Keratinocyte (primary cell): ENCODE measurements at regions not wholly inside any gene's neighbourhood (a gene's known extent, or its start where the extent isn't known, plus 50 kb on each side); places are given as distances from the start of the nearest gene placed in this dataset.
"Not testable (repeated sequence)": the region's sequence is repeated elsewhere in the genome, so short reads cannot be mapped to it uniquely, and the experiment has no call there.

Experiments used
- DNase-seq: peaks from one replicate; pipeline ENCODE4 v3.0.0-alpha.2; 2011; ENCODE audit warnings: low read depth, missing footprints, low spot score
- FAIRE-seq: peaks from 2 replicates; lab custom pipeline; 2011; peaks lifted over from hg19 to GRCh38; lab: Jason Lieb, UNC
- H2AFZ ChIP-seq: 2 replicates; pipeline ENCODE4 v1.6.0; 2012; ENCODE audit warnings: low read length, control low read depth, inconsistent platforms; ENCODE audit not compliant: control insufficient read depth
- H3K27ac ChIP-seq: 2 replicates; pipeline ENCODE4 v1.5.1; 2011; ENCODE audit warnings: low read length; ENCODE audit not compliant: control insufficient read depth, insufficient read depth
- H3K27me3 ChIP-seq: 3 replicates; pipeline ENCODE4 v1.6.0; 2011; ENCODE audit warnings: low read length; ENCODE audit not compliant: control insufficient read depth, insufficient read depth; ENCODE audit errors: extremely low read depth
- H3K36me3 ChIP-seq, 2 experiments: 2 replicates in 1 of 2; 3 replicates in 1 of 2; pipeline ENCODE4 v1.5.1; 2011; ENCODE audit warnings: low read length in 2 of 2, mild to moderate bottlenecking in 1 of 2; ENCODE audit not compliant: control insufficient read depth in 2 of 2, insufficient read depth in 2 of 2; ENCODE audit errors: extremely low read depth in 1 of 2
- H3K4me1 ChIP-seq: 3 replicates; pipeline ENCODE4 v1.5.1; 2011; ENCODE audit warnings: low read length; ENCODE audit not compliant: control insufficient read depth, insufficient read depth; ENCODE audit errors: extremely low read depth
- H3K4me2 ChIP-seq: 3 replicates; pipeline ENCODE4 v1.6.0; 2011; ENCODE audit warnings: low read depth, low read length; ENCODE audit not compliant: control insufficient read depth, insufficient read depth; ENCODE audit errors: extremely low read depth
- H3K4me3 ChIP-seq, 3 experiments: fragments of 200-600 bp in 1 of 3; sonication (generic) in 1 of 3; 2 replicates in 2 of 3; 3 replicates in 1 of 3; pipeline ENCODE4 v1.5.1; 2011 to 2016; ENCODE audit warnings: low read length in 3 of 3, mild to moderate bottlenecking in 3 of 3, control low read depth in 2 of 3, inconsistent platforms in 1 of 3, low read depth in 1 of 3, mixed read lengths in 1 of 3, mixed run types in 1 of 3, moderate library complexity in 1 of 3; ENCODE audit not compliant: control insufficient read depth in 2 of 3, insufficient read depth in 2 of 3; ENCODE audit errors: extremely low read depth in 1 of 3
- H3K79me2 ChIP-seq: 2 replicates; pipeline ENCODE4 v1.6.0; 2012; ENCODE audit warnings: low read length; ENCODE audit not compliant: control insufficient read depth, insufficient read depth
- H3K9ac ChIP-seq: 3 replicates; pipeline ENCODE4 v1.6.0; 2011; ENCODE audit warnings: low read length; ENCODE audit not compliant: control insufficient read depth, insufficient read depth; ENCODE audit errors: extremely low read depth
- H3K9me1 ChIP-seq: 3 replicates; pipeline ENCODE4 v1.6.0; 2011; ENCODE audit warnings: low read length; ENCODE audit not compliant: control insufficient read depth, insufficient read depth; ENCODE audit errors: extremely low read depth
- H3K9me3 ChIP-seq: 2 replicates; pipeline ENCODE4 v1.5.1; 2012; ENCODE audit warnings: low read depth, low read length; ENCODE audit not compliant: control insufficient read depth
- H4K20me1 ChIP-seq: 3 replicates; pipeline ENCODE4 v1.6.0; 2011; ENCODE audit warnings: low read length; ENCODE audit not compliant: control insufficient read depth, insufficient read depth; ENCODE audit errors: extremely low read depth
- EZH2 ChIP-seq: IDR thresholded peaks from one replicate; pipeline ENCODE4 v1.6.1; 2012; ENCODE audit warnings: inconsistent platforms, mild to moderate bottlenecking, low read length, moderate library complexity
- dilution Hi-C: fragments of 300-500 bp; cut with MboI; formaldehyde crosslinking; loops from one replicate; pipeline ENCODE4 v1.7.0; 2020; ENCODE audit warnings: low sequenced_read_pairs; ENCODE audit not compliant: extremely low pct_ligation_motif_present
- TF ChIP-seq, protein P1 (sequence below), 3 experiments: IDR thresholded peaks in 1 of 3; conservative IDR thresholded peaks in 1 of 3; optimal IDR thresholded peaks in 1 of 3; 2 replicates in 2 of 3; 3 replicates in 1 of 3; pipeline versions ENCODE3 to v1.5.1; 2011; ENCODE audit warnings: low read length in 3 of 3, mild to moderate bottlenecking in 3 of 3, moderate library complexity in 2 of 3, control low read depth in 1 of 3, inconsistent platforms in 1 of 3; ENCODE audit not compliant: insufficient read depth in 2 of 3; ENCODE audit errors: extremely low read depth in 1 of 3

- DNase-seq (no peak), FAIRE-seq (no peak)
- peaks cover 1% of the 10 kb centered on the region for H3K9me3 ChIP-seq
- no peaks in the 10 kb centered on the region for H3K9me1 ChIP-seq
- no peak for TF ChIP-seq EZH2
- TF ChIP-seq, protein P1, sequence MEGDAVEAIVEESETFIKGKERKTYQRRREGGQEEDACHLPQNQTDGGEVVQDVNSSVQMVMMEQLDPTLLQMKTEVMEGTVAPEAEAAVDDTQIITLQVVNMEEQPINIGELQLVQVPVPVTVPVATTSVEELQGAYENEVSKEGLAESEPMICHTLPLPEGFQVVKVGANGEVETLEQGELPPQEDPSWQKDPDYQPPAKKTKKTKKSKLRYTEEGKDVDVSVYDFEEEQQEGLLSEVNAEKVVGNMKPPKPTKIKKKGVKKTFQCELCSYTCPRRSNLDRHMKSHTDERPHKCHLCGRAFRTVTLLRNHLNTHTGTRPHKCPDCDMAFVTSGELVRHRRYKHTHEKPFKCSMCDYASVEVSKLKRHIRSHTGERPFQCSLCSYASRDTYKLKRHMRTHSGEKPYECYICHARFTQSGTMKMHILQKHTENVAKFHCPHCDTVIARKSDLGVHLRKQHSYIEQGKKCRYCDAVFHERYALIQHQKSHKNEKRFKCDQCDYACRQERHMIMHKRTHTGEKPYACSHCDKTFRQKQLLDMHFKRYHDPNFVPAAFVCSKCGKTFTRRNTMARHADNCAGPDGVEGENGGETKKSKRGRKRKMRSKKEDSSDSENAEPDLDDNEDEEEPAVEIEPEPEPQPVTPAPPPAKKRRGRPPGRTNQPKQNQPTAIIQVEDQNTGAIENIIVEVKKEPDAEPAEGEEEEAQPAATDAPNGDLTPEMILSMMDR (optimal IDR thresholded peaks at IDR 0.05 in 1 of 3, IDR thresholded peaks at IDR 0.05 in 1 of 3, conservative IDR thresholded peaks at IDR 0.05 in 1 of 3; ENCODE audit: extremely low read depth in 1 of 3, insufficient read depth in 2 of 3, low read length in 3 of 3) = no peak
- H3K27me3 ChIP-seq = no peaks in the 10 kb centered on the region
- H2AFZ ChIP-seq = no peak overlapping the region
- no peak overlapping the region for H3K27ac ChIP-seq
- H4K20me1 ChIP-seq = no peaks in the 10 kb centered on the region
- H3K9ac ChIP-seq = no peak overlapping the region
- H3K4me2 ChIP-seq = no peak overlapping the region
- no peaks in the 10 kb centered on the region for H3K36me3 ChIP-seq
- no peak overlapping the region for H3K4me3 ChIP-seq
- peaks cover 2% of the 10 kb centered on the region for H3K4me1 ChIP-seq
- H3K79me2 ChIP-seq = no peaks in the 10 kb centered on the region
- dilution Hi-C loops = no loop called here
These were observed 56.0 kb upstream of the NBPF3 start for GRCh38 chr1:21383785-21384401.

DNA sequence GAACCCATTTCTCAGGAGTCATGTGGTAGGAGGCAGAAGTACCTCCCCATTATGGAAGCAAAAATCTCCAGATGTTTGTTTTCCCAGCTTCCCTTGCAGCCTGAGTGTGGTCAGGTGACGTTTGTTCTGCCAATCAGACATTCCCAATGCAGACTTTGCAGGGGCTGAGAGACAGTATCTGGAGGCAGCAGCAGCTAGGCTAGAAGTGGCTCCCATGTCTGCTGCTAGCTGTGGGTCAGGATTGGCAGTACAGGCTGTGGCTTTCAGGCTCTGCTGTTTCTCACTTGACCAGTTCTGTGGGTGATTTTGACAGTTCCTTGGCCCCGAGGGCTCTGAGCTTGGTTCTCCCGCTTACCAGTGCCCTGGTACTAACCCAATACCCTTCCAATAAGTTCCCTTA lies 58.6 kb upstream of the NBPF3 start:
- Histone ChIP-seq H3K27ac (no peak overlapping the region), H2AFZ (no peak overlapping the region), H3K4me2 (no peak overlapping the region), H3K9me3 (peaks cover 1% of the 10 kb centered on the region), H3K79me2 (no peaks in the 10 kb centered on the region), H3K4me3 (no peak overlapping the region), H3K27me3 (no peaks in the 10 kb centered on the region), H3K9me1 (no peaks in the 10 kb centered on the region), H3K9ac (no peak overlapping the region), H3K4me1 (peaks cover 2% of the 10 kb centered on the region), H3K36me3 (no peaks in the 10 kb centered on the region), H4K20me1 (no peaks in the 10 kb centered on the region)
- DNase-seq = no peak
- peak; percentile 29 for FAIRE-seq
- TF ChIP-seq EZH2 = no peak
- TF ChIP-seq, protein P1 (optimal IDR thresholded peaks at IDR 0.05 in 1 of 3, IDR thresholded peaks at IDR 0.05 in 1 of 3, conservative IDR thresholded peaks at IDR 0.05 in 1 of 3; ENCODE audit: extremely low read depth in 1 of 3, insufficient read depth in 2 of 3, low read length in 3 of 3) = no peak
- dilution Hi-C loops = no loop called here

GRCh38 chr1:21380147-21380546 lies 59.8 kb upstream of the NBPF3 start:
- H3K9me3 ChIP-seq, H3K9ac ChIP-seq, H3K36me3 ChIP-seq, H3K27me3 ChIP-seq, H2AFZ ChIP-seq, DNase-seq, H3K4me2 ChIP-seq, H3K79me2 ChIP-seq, H3K4me1 ChIP-seq, dilution Hi-C loops, H4K20me1 ChIP-seq, FAIRE-seq, H3K4me3 ChIP-seq, H3K9me1 ChIP-seq, H3K27ac ChIP-seq: not testable (repeated sequence)
